ENCODE measurements at regions not wholly inside any gene's neighbourhood (a gene's known extent, or its start where the extent isn't known, plus 50 kb on each side); places are given as distances from the start of the nearest gene placed in this dataset.

DNA sequence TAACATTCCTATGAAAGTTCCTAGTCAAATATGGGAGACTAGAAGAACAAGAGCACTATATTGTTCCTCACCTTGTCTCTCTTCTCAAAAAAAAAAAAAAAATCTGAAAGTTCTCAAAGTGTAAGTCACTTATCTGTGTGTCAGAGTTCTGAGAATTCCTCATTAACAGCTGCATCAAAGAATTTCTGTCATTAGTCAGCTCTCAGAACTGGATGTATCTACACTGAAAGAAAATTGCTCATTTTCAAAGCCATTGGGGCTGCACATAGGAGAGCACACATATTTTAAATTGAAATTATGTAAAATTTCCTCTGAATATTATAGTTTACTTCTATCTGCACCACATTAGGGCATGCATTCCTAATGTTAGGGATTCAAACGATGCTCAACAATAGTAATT is 99.5 kb upstream of the FTMT start:
- H3K36me3 Mint-ChIP-seq, result no peaks in the 10 kb centered on the region
- no peak overlapping the region for H3K4me3 Mint-ChIP-seq
- no peaks in the 10 kb centered on the region for H3K27me3 Mint-ChIP-seq
- no peak overlapping the region for H3K27ac Mint-ChIP-seq
- no peak for DNase-seq (ENCODE audit: extremely low spot score, unreplicated experiment)
- H3K9me3 Mint-ChIP-seq, result no peaks in the 10 kb centered on the region
- TF ChIP-seq, protein P1, sequence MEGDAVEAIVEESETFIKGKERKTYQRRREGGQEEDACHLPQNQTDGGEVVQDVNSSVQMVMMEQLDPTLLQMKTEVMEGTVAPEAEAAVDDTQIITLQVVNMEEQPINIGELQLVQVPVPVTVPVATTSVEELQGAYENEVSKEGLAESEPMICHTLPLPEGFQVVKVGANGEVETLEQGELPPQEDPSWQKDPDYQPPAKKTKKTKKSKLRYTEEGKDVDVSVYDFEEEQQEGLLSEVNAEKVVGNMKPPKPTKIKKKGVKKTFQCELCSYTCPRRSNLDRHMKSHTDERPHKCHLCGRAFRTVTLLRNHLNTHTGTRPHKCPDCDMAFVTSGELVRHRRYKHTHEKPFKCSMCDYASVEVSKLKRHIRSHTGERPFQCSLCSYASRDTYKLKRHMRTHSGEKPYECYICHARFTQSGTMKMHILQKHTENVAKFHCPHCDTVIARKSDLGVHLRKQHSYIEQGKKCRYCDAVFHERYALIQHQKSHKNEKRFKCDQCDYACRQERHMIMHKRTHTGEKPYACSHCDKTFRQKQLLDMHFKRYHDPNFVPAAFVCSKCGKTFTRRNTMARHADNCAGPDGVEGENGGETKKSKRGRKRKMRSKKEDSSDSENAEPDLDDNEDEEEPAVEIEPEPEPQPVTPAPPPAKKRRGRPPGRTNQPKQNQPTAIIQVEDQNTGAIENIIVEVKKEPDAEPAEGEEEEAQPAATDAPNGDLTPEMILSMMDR (conservative IDR thresholded peaks at IDR 0.05), result no peak
- H3K4me1 Mint-ChIP-seq (ENCODE audit: unreplicated experiment), result no peaks in the 10 kb centered on the region

DNA sequence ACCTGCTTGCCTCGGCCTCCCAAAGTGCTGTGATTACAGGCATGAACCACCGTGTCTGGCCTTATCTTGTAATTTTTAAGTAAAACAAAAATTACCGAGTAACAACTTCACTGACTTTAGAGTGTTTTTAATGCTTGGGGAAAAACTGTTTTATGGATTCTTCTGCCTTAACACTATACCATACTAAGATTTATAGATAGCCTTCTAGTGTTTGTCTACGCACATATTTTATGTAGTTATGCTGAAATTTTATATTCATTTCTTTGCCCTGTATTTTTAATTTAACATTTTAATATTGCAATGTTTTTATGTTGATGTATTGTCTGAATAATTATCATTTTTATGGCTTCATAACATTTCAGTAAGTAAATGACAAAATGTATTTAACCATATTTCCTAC is 96.4 kb upstream of the FTMT start:
- H3K27me3 Mint-ChIP-seq, result no peaks in the 10 kb centered on the region
- H3K27ac Mint-ChIP-seq, result no peak overlapping the region
- TF ChIP-seq, protein P1 (conservative IDR thresholded peaks at IDR 0.05), result no peak
- DNase-seq (ENCODE audit: extremely low spot score, unreplicated experiment), result no peak
- no peaks in the 10 kb centered on the region for H3K36me3 Mint-ChIP-seq
- H3K4me3 Mint-ChIP-seq, result no peak overlapping the region
- no peaks in the 10 kb centered on the region for H3K9me3 Mint-ChIP-seq
- H3K4me1 Mint-ChIP-seq (ENCODE audit: unreplicated experiment), result no peaks in the 10 kb centered on the region

DNA sequence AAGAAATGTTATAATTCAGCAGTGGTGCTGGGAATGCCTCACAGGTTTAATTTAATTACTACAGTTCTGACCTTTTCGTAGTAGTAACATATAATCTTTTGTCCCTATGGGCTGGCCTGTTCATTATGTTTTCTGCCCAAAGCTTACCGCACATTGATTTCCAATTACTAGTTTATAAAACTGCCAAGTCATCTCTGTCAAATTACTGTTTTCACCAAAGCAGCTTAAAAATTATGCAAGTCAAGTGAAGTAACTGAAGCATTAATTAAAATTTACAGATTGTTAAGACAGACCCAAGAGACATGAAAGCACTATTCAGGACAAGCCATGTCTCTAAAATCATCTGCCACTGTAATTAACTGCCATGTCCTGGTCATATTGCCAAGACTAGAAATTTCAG is 93.9 kb upstream of the FTMT start:
- Mint-ChIP-seq H3K36me3 (no peaks in the 10 kb centered on the region), H3K9me3 (no peaks in the 10 kb centered on the region), H3K27me3 (no peaks in the 10 kb centered on the region), H3K4me3 (no peak overlapping the region), H3K27ac (no peak overlapping the region), H3K4me1 (ENCODE audit: unreplicated experiment) (no peaks in the 10 kb centered on the region)
- no peak for DNase-seq (ENCODE audit: extremely low spot score, unreplicated experiment)
- TF ChIP-seq, protein P1 (conservative IDR thresholded peaks at IDR 0.05), result no peak

DNA sequence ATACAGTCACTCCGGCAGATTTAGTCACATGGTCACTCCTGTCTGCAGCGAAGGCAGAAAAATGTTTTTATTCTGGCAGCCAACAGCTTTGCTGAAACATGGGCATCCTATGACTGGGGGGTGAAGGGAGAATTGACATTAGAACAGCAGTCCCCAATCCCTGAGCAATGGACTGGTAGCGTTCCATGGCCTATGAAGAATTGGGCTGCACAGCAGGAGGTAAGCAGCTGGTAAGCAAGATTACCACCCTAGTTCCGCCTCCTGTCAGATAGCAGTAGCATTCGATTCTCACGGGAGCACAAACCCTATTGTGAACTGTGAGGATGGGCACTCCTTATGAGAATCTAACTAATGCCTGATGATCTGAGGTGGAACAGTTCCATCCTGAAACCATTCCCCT is 93.1 kb upstream of the FTMT start:
- DNase-seq (ENCODE audit: extremely low spot score, unreplicated experiment), result no peak
- Mint-ChIP-seq H3K27ac (no peak overlapping the region), H3K36me3 (no peaks in the 10 kb centered on the region), H3K4me3 (no peak overlapping the region), H3K27me3 (no peaks in the 10 kb centered on the region), H3K4me1 (ENCODE audit: unreplicated experiment) (no peaks in the 10 kb centered on the region), H3K9me3 (no peaks in the 10 kb centered on the region)
- TF ChIP-seq, protein P1 (conservative IDR thresholded peaks at IDR 0.05), result no peak

DNA sequence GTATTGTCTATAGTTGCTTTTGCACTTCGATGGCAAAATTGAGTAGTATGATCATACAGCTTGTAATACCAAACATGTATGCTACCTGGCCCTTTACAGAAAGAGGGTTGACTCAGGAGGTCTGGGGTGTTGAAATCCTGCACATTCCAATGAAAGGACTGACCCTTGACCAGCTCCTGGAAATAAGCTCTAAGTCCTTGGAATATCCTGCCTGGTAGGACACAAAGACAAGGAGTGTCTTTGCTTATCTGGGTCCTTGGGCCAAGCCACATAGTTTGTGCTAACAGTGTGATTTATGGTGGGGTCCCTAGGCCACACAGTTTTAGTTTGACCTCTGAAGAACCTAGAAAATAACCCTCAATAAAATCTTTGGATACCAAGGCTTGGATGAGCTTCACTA is 89.3 kb upstream of the FTMT start:
- no peaks in the 10 kb centered on the region for H3K27me3 Mint-ChIP-seq
- H3K27ac Mint-ChIP-seq, result no peak overlapping the region
- H3K4me3 Mint-ChIP-seq, result no peak overlapping the region
- DNase-seq (ENCODE audit: extremely low spot score, unreplicated experiment), result no peak
- H3K36me3 Mint-ChIP-seq, result no peaks in the 10 kb centered on the region
- TF ChIP-seq, protein P1 (conservative IDR thresholded peaks at IDR 0.05), result no peak
- H3K9me3 Mint-ChIP-seq, result no peaks in the 10 kb centered on the region
- H3K4me1 Mint-ChIP-seq (ENCODE audit: unreplicated experiment), result no peaks in the 10 kb centered on the region

DNA sequence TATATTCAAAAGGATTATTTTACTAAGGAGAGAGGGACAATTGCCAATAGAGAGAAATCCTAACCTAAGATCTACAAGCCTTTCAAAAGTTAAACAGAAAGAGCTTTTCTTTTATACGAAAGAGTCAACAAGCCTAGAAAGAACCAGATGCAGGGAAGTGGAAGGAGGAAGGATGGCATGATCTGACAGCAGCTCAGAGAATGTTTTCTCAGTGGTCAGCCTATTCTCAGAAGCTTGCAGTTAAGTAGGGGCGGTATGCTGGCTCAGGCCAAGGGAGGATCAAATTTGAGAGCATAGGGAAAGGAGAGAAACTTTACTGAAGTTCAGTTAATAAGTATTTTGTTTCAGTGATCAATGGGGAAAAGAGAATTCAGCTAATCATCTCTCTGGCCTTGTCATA is 88.0 kb upstream of the FTMT start:
- Mint-ChIP-seq H3K36me3 (no peaks in the 10 kb centered on the region), H3K9me3 (no peaks in the 10 kb centered on the region), H3K27ac (no peak overlapping the region), H3K4me3 (no peak overlapping the region), H3K27me3 (no peaks in the 10 kb centered on the region), H3K4me1 (ENCODE audit: unreplicated experiment) (no peaks in the 10 kb centered on the region)
- DNase-seq (ENCODE audit: extremely low spot score, unreplicated experiment), result no peak
- TF ChIP-seq, protein P1 (conservative IDR thresholded peaks at IDR 0.05), result no peak
